HG02943 (cell line): ENCODE measurements at regions not wholly inside any gene's neighbourhood (a gene's known extent, or its start where the extent isn't known, plus 50 kb on each side); places are given as distances from the start of the nearest gene placed in this dataset.
"Not testable (repeated sequence)": the region's sequence is repeated elsewhere in the genome, so short reads cannot be mapped to it uniquely, and the experiment has no call there.

Experiments used
- ATAC-seq: cut with Tn5 transposase; IDR thresholded peaks from one replicate; pipeline ENCODE4 v1.9.1; 2021; ENCODE audit warnings: mild to moderate bottlenecking, low read depth, moderate library complexity; ENCODE audit not compliant: unreplicated experiment

GRCh38 chr4:28112691-28113335 lies 1252.2 kb downstream of the STIM2 start:
- not testable (repeated sequence) for ATAC-seq

- not testable (repeated sequence) for ATAC-seq
Observed at GRCh38 chr4:28113586-28113985, 1252.9 kb downstream of the STIM2 start.

- not testable (repeated sequence) for ATAC-seq
Observed at GRCh38 chr4:28116526-28117083, 1256.0 kb downstream of the STIM2 start.

GRCh38 chr4:28117084-28117682 lies 1256.5 kb downstream of the STIM2 start:
- ATAC-seq = no peak

GRCh38 chr4:28146191-28146590 lies 1285.5 kb downstream of the STIM2 start:
- ATAC-seq = no peak

- no peak for ATAC-seq
Observed at GRCh38 chr4:28148221-28148620, 1287.6 kb downstream of the STIM2 start.

- ATAC-seq = no peak
Observed at GRCh38 chr4:28149762-28150161, 1289.1 kb downstream of the STIM2 start.

- no peak for ATAC-seq
Observed at GRCh38 chr4:28151314-28151713, 1290.7 kb downstream of the STIM2 start.

GRCh38 chr4:28167411-28167810 lies 1306.8 kb downstream of the STIM2 start:
- ATAC-seq = no peak

GRCh38 chr4:28176942-28177341 lies 1316.3 kb downstream of the STIM2 start:
- ATAC-seq = no peak

- ATAC-seq = no peak
Observed at GRCh38 chr4:28177641-28178040, 1317.0 kb downstream of the STIM2 start.

- ATAC-seq = no peak
Observed at GRCh38 chr4:28179126-28179525, 1318.5 kb downstream of the STIM2 start.

- no peak for ATAC-seq
Observed at GRCh38 chr4:28209371-28209924, 1348.8 kb downstream of the STIM2 start.

GRCh38 chr4:28211676-28212470 lies 1351.2 kb downstream of the STIM2 start:
- no peak for ATAC-seq

- no peak for ATAC-seq
Observed at GRCh38 chr4:28221536-28221935, 1360.9 kb downstream of the STIM2 start.

GRCh38 chr4:28225050-28225449 lies 1364.4 kb downstream of the STIM2 start:
- no peak for ATAC-seq

- ATAC-seq = no peak
Observed at GRCh38 chr4:28225689-28226353, 1365.2 kb downstream of the STIM2 start.

- ATAC-seq = no peak
Observed at GRCh38 chr4:28226962-28227361, 1366.3 kb downstream of the STIM2 start.

GRCh38 chr4:28227764-28228163 lies 1367.1 kb downstream of the STIM2 start:
- ATAC-seq = no peak
